VCaP (cell line): ENCODE measurements at regions not wholly inside any gene's neighbourhood (a gene's known extent, or its start where the extent isn't known, plus 50 kb on each side); places are given as distances from the start of the nearest gene placed in this dataset.

Experiments used
- H3K27ac ChIP-seq: fragments of 450-650 bp; 2 replicates; pipeline ENCODE4 v1.5.1; 2017
- TF ChIP-seq, protein P1 (sequence below): fragments of 450-650 bp; conservative IDR thresholded peaks from 2 replicates; pipeline ENCODE4 v1.5.1; 2017; ENCODE audit warnings: mild to moderate bottlenecking, moderate library complexity

- TF ChIP-seq, protein P1, sequence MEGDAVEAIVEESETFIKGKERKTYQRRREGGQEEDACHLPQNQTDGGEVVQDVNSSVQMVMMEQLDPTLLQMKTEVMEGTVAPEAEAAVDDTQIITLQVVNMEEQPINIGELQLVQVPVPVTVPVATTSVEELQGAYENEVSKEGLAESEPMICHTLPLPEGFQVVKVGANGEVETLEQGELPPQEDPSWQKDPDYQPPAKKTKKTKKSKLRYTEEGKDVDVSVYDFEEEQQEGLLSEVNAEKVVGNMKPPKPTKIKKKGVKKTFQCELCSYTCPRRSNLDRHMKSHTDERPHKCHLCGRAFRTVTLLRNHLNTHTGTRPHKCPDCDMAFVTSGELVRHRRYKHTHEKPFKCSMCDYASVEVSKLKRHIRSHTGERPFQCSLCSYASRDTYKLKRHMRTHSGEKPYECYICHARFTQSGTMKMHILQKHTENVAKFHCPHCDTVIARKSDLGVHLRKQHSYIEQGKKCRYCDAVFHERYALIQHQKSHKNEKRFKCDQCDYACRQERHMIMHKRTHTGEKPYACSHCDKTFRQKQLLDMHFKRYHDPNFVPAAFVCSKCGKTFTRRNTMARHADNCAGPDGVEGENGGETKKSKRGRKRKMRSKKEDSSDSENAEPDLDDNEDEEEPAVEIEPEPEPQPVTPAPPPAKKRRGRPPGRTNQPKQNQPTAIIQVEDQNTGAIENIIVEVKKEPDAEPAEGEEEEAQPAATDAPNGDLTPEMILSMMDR, result no peak
- no peak overlapping the region for H3K27ac ChIP-seq
These were observed 474.4 kb downstream of the INSC start for GRCh38 chr11:15589070-15589626.

DNA sequence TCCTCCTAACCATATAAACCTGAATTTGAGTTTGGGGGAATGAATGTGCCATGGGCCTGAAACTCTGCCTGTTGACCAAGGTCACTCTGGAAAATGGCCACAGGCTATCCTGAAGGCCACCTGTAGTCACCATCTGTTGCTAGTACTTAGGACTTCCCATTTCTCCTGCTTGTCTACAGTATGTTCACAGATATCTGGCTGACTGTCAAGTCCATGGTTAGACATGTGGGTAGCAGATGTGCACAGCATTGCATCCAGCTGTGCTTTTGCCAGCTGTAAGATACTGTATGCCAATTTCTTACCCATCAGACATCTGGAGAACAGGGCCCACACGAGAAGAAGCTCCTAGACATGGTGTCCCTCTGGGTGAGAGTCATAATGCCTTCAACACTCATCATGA lies 475.4 kb downstream of the INSC start:
- TF ChIP-seq, protein P1, result no peak
- no peak overlapping the region for H3K27ac ChIP-seq

GRCh38 chr11:15591112-15591537 lies 476.4 kb downstream of the INSC start:
- H3K27ac ChIP-seq, result peak overlapping the region; percentile 9; the same call in 1 of the 2 replicates
- TF ChIP-seq, protein P1, result no peak

GRCh38 chr11:15594607-15595006 lies 479.9 kb downstream of the INSC start:
- TF ChIP-seq, protein P1, result no peak
- no peak overlapping the region for H3K27ac ChIP-seq

DNA sequence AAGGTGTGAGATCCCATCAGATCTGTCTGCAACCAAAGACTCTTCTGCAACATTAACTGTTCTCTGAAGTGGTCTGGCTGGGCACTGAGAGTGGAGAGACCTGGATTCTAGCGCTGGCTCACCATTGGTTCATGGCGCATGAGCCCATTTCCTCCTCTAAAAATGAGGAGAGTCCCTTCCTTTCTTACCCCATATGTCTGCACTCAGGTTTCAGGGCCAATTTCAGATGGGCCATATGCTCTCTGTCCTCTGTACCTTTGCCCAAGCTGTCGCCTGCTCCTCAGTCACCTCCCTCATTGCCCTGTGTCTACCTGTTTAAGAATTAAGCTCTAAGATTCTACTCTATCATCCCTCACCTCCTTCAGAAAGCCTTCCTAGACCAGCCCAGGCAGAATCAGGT lies 484.7 kb downstream of the INSC start:
- no peak overlapping the region for H3K27ac ChIP-seq
- TF ChIP-seq, protein P1, result no peak

- H3K27ac ChIP-seq, result peak overlapping the region; percentile 77
- TF ChIP-seq, protein P1, result no peak
These were observed 487.3 kb downstream of the INSC start for GRCh38 chr11:15602047-15602446.

GRCh38 chr11:15602785-15603567 lies 488.3 kb downstream of the INSC start:
- TF ChIP-seq, protein P1, result no peak
- peak overlapping the region; percentile 77 for H3K27ac ChIP-seq
